ENCODE measurements at regions not wholly inside any gene's neighbourhood (a gene's known extent, or its start where the extent isn't known, plus 50 kb on each side); places are given as distances from the start of the nearest gene placed in this dataset.

DNA sequence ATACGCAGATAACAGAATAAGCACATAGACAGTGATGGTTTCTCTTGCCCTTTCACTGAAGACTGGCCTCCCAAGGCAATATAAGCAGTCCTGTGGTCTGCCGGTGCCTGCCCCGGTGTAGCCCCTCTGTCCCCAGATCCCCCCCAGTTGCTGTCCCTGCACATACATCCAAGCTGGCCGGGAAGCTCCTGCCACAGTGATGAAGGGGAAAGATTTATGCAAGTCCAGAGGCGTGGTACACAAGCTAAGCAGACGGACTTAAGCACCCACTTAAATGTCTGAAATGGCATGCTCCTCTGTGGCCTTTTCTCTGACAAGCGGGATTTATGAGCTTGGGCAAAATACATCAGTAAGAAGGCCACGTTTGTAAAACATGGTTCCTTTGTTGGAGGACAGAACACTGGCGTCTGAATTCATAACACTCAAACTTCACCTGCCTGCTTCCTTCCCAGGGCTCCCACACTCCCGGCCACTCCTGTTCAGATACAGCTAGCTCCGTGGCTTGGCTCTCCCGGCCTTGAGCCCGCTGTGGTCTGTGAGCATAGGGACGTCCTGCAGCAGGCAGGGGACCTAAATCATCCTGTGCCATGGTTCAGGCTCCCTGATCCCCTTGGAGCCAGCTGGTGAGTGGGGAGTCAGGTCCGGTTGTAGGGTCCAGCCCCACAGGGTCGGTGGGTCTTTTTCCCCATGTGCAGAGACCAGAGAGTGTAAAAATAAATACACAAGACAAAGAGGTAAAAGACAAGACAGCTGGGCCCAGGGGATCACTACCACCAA is 61.7 kb upstream of the PPP2R2D start:
- TF ChIP-seq, protein P1, sequence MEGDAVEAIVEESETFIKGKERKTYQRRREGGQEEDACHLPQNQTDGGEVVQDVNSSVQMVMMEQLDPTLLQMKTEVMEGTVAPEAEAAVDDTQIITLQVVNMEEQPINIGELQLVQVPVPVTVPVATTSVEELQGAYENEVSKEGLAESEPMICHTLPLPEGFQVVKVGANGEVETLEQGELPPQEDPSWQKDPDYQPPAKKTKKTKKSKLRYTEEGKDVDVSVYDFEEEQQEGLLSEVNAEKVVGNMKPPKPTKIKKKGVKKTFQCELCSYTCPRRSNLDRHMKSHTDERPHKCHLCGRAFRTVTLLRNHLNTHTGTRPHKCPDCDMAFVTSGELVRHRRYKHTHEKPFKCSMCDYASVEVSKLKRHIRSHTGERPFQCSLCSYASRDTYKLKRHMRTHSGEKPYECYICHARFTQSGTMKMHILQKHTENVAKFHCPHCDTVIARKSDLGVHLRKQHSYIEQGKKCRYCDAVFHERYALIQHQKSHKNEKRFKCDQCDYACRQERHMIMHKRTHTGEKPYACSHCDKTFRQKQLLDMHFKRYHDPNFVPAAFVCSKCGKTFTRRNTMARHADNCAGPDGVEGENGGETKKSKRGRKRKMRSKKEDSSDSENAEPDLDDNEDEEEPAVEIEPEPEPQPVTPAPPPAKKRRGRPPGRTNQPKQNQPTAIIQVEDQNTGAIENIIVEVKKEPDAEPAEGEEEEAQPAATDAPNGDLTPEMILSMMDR (IDR thresholded peaks at IDR 0.05): no peak
- no peak for TF ChIP-seq POLR2A (IDR thresholded peaks at IDR 0.05)
